Peyer's patch (tissue), 4 donors: ENCODE measurements at regions not wholly inside any gene's neighbourhood (a gene's known extent, or its start where the extent isn't known, plus 50 kb on each side); places are given as distances from the start of the nearest gene placed in this dataset.

Source experiments
- DNase-seq, 3 donors: peaks; one replicate each; pipeline ENCODE4 v3.0.0-alpha.2; 2017 to 2019
- H3K27ac ChIP-seq, 4 donors: fragments of 200-600 bp; sonication (generic); one replicate each; pipeline ENCODE4 v1.5.1; 2016 to 2019
- H3K27me3 ChIP-seq, 2 donors: fragments of 200-600 bp; sonication (generic); one replicate each; pipeline ENCODE4 v1.5.1; 2019
- H3K36me3 ChIP-seq, 3 donors: fragments of 200-600 bp; sonication (generic); one replicate each; pipeline ENCODE4 v1.5.1; 2016 to 2019
- H3K4me1 ChIP-seq, 4 donors: fragments of 200-600 bp; sonication (generic); one replicate each; pipeline ENCODE4 v1.5.1; 2016 to 2019
- H3K4me3 ChIP-seq, 4 donors: fragments of 200-600 bp; sonication (generic); 1 replicate in 3 of 4; 2 replicates in 1 of 4; pipeline ENCODE4 v1.5.1; 2016 to 2019; ENCODE audit warnings: mild to moderate bottlenecking in 1 of 4
- H3K9me3 ChIP-seq, 4 donors: fragments of 200-600 bp; sonication (generic); one replicate each; pipeline ENCODE4 v1.5.1; 2016 to 2019; ENCODE audit warnings: mild to moderate bottlenecking in 1 of 4
- CTCF ChIP-seq, 6 experiments: fragments of 450-650 bp in 4 of 6; fragments of 200-600 bp in 2 of 6; sonication (generic) in 1 of 6; IDR thresholded peaks; one replicate each; pipeline ENCODE4 v1.5.1; 2017 to 2019; ENCODE audit warnings: antibody characterized with exemption in 6 of 6, mild to moderate bottlenecking in 3 of 6, moderate library complexity in 1 of 6
- POLR2A ChIP-seq, 2 donors: fragments of 450-650 bp; IDR thresholded peaks; one replicate each; pipeline ENCODE4 v1.5.1; 2017; ENCODE audit warnings: antibody characterized with exemption in 2 of 2, mild to moderate bottlenecking in 2 of 2, moderate library complexity in 2 of 2

GRCh38 chr13:104740641-104741222, 1674.5 kb upstream of the SLC10A2 start:
- no peak for TF ChIP-seq POLR2A (IDR thresholded peaks at IDR 0.05)
- TF ChIP-seq CTCF (IDR thresholded peaks at IDR 0.05), result no peak
- H3K36me3 ChIP-seq, result no peaks in the 10 kb centered on the region
- H3K27me3 ChIP-seq, result no peaks in the 10 kb centered on the region
- no peak overlapping the region for H3K4me3 ChIP-seq
- H3K4me1 ChIP-seq, result no peaks in the 10 kb centered on the region
- H3K27ac ChIP-seq, result no peak overlapping the region
- DNase-seq, result no peak
- no peaks in the 10 kb centered on the region for H3K9me3 ChIP-seq

- Histone ChIP-seq H3K36me3 (no peaks in the 10 kb centered on the region), H3K4me1 (no peaks in the 10 kb centered on the region), H3K27ac (no peak overlapping the region), H3K27me3 (no peaks in the 10 kb centered on the region), H3K9me3 (no peaks in the 10 kb centered on the region), H3K4me3 (no peak overlapping the region)
- DNase-seq, result no peak
- TF ChIP-seq CTCF (IDR thresholded peaks at IDR 0.05) (no peak), POLR2A (IDR thresholded peaks at IDR 0.05) (no peak)
Observed at GRCh38 chr13:104737713-104738112, 1671.5 kb upstream of the SLC10A2 start.

GRCh38 chr13:104733427-104733826, 1667.2 kb upstream of the SLC10A2 start:
- no peak for DNase-seq
- Histone ChIP-seq H3K4me3 (no peak overlapping the region), H3K4me1 (no peaks in the 10 kb centered on the region), H3K9me3 (no peaks in the 10 kb centered on the region), H3K36me3 (no peaks in the 10 kb centered on the region), H3K27me3 (no peaks in the 10 kb centered on the region), H3K27ac (no peak overlapping the region)
- TF ChIP-seq POLR2A (IDR thresholded peaks at IDR 0.05) (no peak), CTCF (IDR thresholded peaks at IDR 0.05) (no peak)

- TF ChIP-seq POLR2A (IDR thresholded peaks at IDR 0.05) (no peak), CTCF (IDR thresholded peaks at IDR 0.05) (no peak)
- Histone ChIP-seq H3K4me1 (no peaks in the 10 kb centered on the region), H3K27me3 (no peaks in the 10 kb centered on the region), H3K36me3 (no peaks in the 10 kb centered on the region), H3K9me3 (no peaks in the 10 kb centered on the region), H3K4me3 (no peak overlapping the region), H3K27ac (no peak overlapping the region)
- DNase-seq, result no peak
Observed at GRCh38 chr13:104715111-104715510, 1648.9 kb upstream of the SLC10A2 start.

GRCh38 chr13:104705031-104705750, 1639.0 kb upstream of the SLC10A2 start:
- Histone ChIP-seq H3K36me3 (no peaks in the 10 kb centered on the region), H3K4me3 (no peak overlapping the region), H3K27me3 (no peaks in the 10 kb centered on the region), H3K27ac (no peak overlapping the region), H3K4me1 (no peaks in the 10 kb centered on the region), H3K9me3 (no peaks in the 10 kb centered on the region)
- TF ChIP-seq CTCF (IDR thresholded peaks at IDR 0.05), result no peak
- no peak for DNase-seq
